Panc1 (cell line): ENCODE measurements at regions not wholly inside any gene's neighbourhood (a gene's known extent, or its start where the extent isn't known, plus 50 kb on each side); places are given as distances from the start of the nearest gene placed in this dataset.

ENCODE experiments used
- SIN3A ChIP-seq: IDR thresholded peaks from 2 replicates; pipeline ENCODE4 v1.6.1; 2012; ENCODE audit warnings: low read depth, mild to moderate bottlenecking, low read length, moderate library complexity, borderline replicate concordance; ENCODE audit not compliant: insufficient read depth
- TF ChIP-seq, protein P1 (sequence below): fragments of 450-650 bp; IDR thresholded peaks from 2 replicates; pipeline ENCODE4 v1.5.1; 2017; ENCODE audit warnings: mild to moderate bottlenecking
- TF ChIP-seq, protein P2 (sequence below), 2 experiments: IDR thresholded peaks; 2 replicates each; pipeline ENCODE4 v1.6.1; 2011 to 2012; ENCODE audit warnings: low read depth in 2 of 2, control low read depth in 1 of 2, low read length in 1 of 2, mild to moderate bottlenecking in 1 of 2, moderate library complexity in 1 of 2; ENCODE audit not compliant: insufficient read depth in 1 of 2

DNA sequence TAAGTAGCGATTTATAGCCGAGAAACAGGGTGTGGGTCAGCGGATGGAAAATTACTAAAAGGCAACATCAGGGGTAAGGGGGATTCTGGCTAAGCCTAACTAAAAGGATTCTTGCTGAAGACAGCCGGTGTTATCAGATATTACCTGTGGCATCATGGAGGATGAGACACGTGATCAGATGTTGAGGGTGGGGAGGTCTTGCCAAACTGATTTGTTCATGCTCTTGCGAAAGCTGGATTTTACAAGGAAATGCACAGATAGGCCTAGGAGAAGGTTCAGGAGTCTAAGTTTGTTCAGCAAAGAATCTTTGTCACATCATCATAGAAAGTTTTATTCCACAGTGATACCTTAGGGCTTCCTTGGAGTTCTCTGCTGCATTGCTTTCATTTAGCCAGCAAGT, 396.8 kb upstream of the TBL1XR1 start:
- TF ChIP-seq, protein P1, sequence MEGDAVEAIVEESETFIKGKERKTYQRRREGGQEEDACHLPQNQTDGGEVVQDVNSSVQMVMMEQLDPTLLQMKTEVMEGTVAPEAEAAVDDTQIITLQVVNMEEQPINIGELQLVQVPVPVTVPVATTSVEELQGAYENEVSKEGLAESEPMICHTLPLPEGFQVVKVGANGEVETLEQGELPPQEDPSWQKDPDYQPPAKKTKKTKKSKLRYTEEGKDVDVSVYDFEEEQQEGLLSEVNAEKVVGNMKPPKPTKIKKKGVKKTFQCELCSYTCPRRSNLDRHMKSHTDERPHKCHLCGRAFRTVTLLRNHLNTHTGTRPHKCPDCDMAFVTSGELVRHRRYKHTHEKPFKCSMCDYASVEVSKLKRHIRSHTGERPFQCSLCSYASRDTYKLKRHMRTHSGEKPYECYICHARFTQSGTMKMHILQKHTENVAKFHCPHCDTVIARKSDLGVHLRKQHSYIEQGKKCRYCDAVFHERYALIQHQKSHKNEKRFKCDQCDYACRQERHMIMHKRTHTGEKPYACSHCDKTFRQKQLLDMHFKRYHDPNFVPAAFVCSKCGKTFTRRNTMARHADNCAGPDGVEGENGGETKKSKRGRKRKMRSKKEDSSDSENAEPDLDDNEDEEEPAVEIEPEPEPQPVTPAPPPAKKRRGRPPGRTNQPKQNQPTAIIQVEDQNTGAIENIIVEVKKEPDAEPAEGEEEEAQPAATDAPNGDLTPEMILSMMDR, result no peak
- TF ChIP-seq, protein P2, sequence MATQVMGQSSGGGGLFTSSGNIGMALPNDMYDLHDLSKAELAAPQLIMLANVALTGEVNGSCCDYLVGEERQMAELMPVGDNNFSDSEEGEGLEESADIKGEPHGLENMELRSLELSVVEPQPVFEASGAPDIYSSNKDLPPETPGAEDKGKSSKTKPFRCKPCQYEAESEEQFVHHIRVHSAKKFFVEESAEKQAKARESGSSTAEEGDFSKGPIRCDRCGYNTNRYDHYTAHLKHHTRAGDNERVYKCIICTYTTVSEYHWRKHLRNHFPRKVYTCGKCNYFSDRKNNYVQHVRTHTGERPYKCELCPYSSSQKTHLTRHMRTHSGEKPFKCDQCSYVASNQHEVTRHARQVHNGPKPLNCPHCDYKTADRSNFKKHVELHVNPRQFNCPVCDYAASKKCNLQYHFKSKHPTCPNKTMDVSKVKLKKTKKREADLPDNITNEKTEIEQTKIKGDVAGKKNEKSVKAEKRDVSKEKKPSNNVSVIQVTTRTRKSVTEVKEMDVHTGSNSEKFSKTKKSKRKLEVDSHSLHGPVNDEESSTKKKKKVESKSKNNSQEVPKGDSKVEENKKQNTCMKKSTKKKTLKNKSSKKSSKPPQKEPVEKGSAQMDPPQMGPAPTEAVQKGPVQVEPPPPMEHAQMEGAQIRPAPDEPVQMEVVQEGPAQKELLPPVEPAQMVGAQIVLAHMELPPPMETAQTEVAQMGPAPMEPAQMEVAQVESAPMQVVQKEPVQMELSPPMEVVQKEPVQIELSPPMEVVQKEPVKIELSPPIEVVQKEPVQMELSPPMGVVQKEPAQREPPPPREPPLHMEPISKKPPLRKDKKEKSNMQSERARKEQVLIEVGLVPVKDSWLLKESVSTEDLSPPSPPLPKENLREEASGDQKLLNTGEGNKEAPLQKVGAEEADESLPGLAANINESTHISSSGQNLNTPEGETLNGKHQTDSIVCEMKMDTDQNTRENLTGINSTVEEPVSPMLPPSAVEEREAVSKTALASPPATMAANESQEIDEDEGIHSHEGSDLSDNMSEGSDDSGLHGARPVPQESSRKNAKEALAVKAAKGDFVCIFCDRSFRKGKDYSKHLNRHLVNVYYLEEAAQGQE (IDR thresholded peaks at IDR 0.05; ENCODE audit: insufficient read depth in 1 of 2, low read depth in 2 of 2, low read length in 1 of 2), result no peak
- TF ChIP-seq SIN3A, result no peak
